Breast epithelium (tissue), 4 donors: ENCODE measurements at regions not wholly inside any gene's neighbourhood (a gene's known extent, or its start where the extent isn't known, plus 50 kb on each side); places are given as distances from the start of the nearest gene placed in this dataset.
A peak's percentile ranks its signal among the peaks of the same experiment; 100 is the strongest.

Experiments used
- DNase-seq, 2 donors: peaks; one replicate each; pipeline ENCODE4 v3.0.0-alpha.2; 2019; ENCODE audit warnings: low spot score in 2 of 2
- H3K27ac ChIP-seq, 2 donors: fragments of 200-600 bp; sonication (generic) in 1 of 2; one replicate each; pipeline ENCODE4 v1.5.1; 2016 to 2019; ENCODE audit warnings: mild to moderate bottlenecking in 1 of 2
- H3K27me3 ChIP-seq, 2 donors: fragments of 200-600 bp; sonication (generic) in 1 of 2; one replicate each; pipeline versions ENCODE4 v1.5.1 to v1.6.0; 2017 to 2019; ENCODE audit warnings: control low read depth in 1 of 2, mild to moderate bottlenecking in 1 of 2
- H3K36me3 ChIP-seq: fragments of 200-600 bp; one replicate; pipeline ENCODE4 v1.5.1; 2019
- H3K4me1 ChIP-seq, 2 donors: fragments of 200-600 bp; sonication (generic); one replicate each; pipeline ENCODE4 v1.5.1; 2016 to 2019; ENCODE audit warnings: control low read depth in 1 of 2
- H3K4me3 ChIP-seq, 3 donors: fragments of 200-600 bp; sonication (generic); 1 replicate in 2 of 3; 2 replicates in 1 of 3; pipeline ENCODE4 v1.5.1; 2016 to 2019; ENCODE audit warnings: mild to moderate bottlenecking in 3 of 3, moderate library complexity in 2 of 3
- H3K9me3 ChIP-seq, 2 donors: fragments of 200-600 bp; sonication (generic) in 1 of 2; one replicate each; pipeline ENCODE4 v1.5.1; 2016 to 2019; ENCODE audit warnings: control low read depth in 1 of 2
- CTCF ChIP-seq, 3 donors: fragments of 450-650 bp; IDR thresholded peaks; one replicate each; pipeline ENCODE4 v1.5.1; 2016 to 2017; ENCODE audit warnings: antibody characterized with exemption in 3 of 3, mild to moderate bottlenecking in 3 of 3, moderate library complexity in 3 of 3
- POLR2A ChIP-seq: fragments of 450-650 bp; IDR thresholded peaks from one replicate; pipeline ENCODE4 v1.6.1; 2016; ENCODE audit warnings: antibody characterized with exemption, mild to moderate bottlenecking, moderate library complexity
- POLR2AphosphoS5 ChIP-seq, 3 donors: sonication (generic); formaldehyde crosslinking; IDR thresholded peaks; one replicate each; pipeline ENCODE4 v1.6.1; 2017; ENCODE audit warnings: antibody characterized with exemption in 3 of 3
- intact Hi-C: fragments of 100-400 bp; cut with DNase I; formaldehyde crosslinking; loops from one replicate; pipeline ENCODE4 v1.15.1; 2023; ENCODE audit warnings: low total_unique reads

GRCh38 chr18:44464398-44465180 lies 216.1 kb upstream of the SETBP1 start:
- Histone ChIP-seq H3K9me3 (no peaks in the 10 kb centered on the region), H3K4me1 (no peaks in the 10 kb centered on the region), H3K4me3 (no peak overlapping the region), H3K36me3 (no peaks in the 10 kb centered on the region), H3K27me3 (no peaks in the 10 kb centered on the region), H3K27ac (no peak overlapping the region)
- intact Hi-C loops, result no loop called here
- TF ChIP-seq POLR2A, result no peak
- TF ChIP-seq POLR2AphosphoS5 (IDR thresholded peaks at IDR 0.05), result peak in 1 of 3 donors; percentile 42
- DNase-seq, result no peak

GRCh38 chr18:44465381-44465841 lies 215.3 kb upstream of the SETBP1 start:
- H3K4me1 ChIP-seq, result no peaks in the 10 kb centered on the region
- intact Hi-C loops, result no loop called here
- no peaks in the 10 kb centered on the region for H3K27me3 ChIP-seq
- no peak for TF ChIP-seq POLR2A
- no peak for TF ChIP-seq POLR2AphosphoS5 (IDR thresholded peaks at IDR 0.05)
- no peak for TF ChIP-seq CTCF (IDR thresholded peaks at IDR 0.05)
- no peak for DNase-seq
- H3K36me3 ChIP-seq, result no peaks in the 10 kb centered on the region
- H3K9me3 ChIP-seq, result no peaks in the 10 kb centered on the region
- no peak overlapping the region for H3K27ac ChIP-seq
- no peak overlapping the region for H3K4me3 ChIP-seq

- H3K4me3 ChIP-seq, result no peak overlapping the region
- H3K27ac ChIP-seq, result no peak overlapping the region
- no peaks in the 10 kb centered on the region for H3K4me1 ChIP-seq
- TF ChIP-seq CTCF (IDR thresholded peaks at IDR 0.05) (no peak), POLR2A (no peak), POLR2AphosphoS5 (IDR thresholded peaks at IDR 0.05) (no peak)
- no peaks in the 10 kb centered on the region for H3K9me3 ChIP-seq
- no peak for DNase-seq
- intact Hi-C loops, result no loop called here
- no peaks in the 10 kb centered on the region for H3K36me3 ChIP-seq
- H3K27me3 ChIP-seq, result no peaks in the 10 kb centered on the region
These were observed 213.7 kb upstream of the SETBP1 start for GRCh38 chr18:44466997-44467396.

DNA sequence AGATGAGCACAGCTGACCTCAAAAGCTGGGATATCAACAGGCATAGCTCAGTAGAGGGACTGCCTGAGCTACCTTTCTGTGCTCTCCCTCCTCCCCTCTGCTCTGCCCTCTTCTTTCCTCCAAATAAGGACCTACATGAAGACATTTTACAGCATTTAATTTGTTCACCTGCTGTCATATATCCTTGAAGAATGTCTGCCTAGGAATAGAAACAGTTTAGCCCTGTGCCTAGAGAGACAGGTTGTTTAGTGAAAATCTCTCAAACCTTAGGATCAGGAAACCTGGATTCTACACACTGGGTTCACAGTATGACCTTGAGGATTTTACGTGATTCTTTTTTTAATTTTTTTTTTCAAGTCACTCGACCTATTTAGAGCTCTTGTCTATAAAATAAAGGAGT lies 213.0 kb upstream of the SETBP1 start:
- Histone ChIP-seq H3K9me3 (no peaks in the 10 kb centered on the region), H3K4me1 (no peaks in the 10 kb centered on the region), H3K36me3 (no peaks in the 10 kb centered on the region), H3K27me3 (no peaks in the 10 kb centered on the region), H3K27ac (no peak overlapping the region), H3K4me3 (no peak overlapping the region)
- no peak for TF ChIP-seq POLR2A
- no peak for DNase-seq
- intact Hi-C loops, result no loop called here

DNA sequence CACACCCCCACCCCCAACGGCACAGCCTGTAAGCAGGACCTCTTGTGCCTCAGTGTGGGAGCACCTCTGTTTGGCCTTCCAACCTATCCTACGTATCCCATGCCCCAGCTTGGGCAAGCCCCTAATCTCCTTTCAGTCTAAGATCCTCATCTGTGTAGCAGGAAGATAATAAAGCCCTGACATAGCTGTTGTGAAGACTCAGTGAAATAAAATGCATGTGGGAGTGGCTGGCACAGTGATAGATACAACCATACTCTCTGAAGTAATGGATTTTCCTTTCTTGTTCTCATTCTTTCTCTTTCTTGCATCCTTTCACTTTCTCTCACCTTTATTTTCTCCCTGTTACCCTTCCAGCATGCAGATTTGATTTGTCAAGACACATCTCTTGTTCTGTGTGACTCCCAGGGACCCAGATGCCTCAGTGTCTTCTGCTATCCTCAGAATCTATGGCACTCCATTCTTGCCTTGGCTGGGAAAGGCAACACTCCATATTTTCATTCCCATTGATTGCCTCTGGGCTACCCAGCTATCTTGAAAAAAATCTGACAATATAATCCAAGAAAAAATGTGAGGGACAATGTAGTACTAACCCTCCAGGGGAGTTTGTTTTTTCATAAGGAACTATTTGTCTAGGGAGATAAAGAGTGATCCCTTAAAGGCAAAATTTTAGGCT lies 207.2 kb upstream of the SETBP1 start:
- Histone ChIP-seq H3K9me3 (peaks cover 2% of the 10 kb centered on the region in 2 donors), H3K4me3 (no peak overlapping the region), H3K4me1 (no peaks in the 10 kb centered on the region), H3K36me3 (no peaks in the 10 kb centered on the region), H3K27ac (no peak overlapping the region), H3K27me3 (no peaks in the 10 kb centered on the region)
- no peak for DNase-seq
- intact Hi-C loops, result no loop called here
- no peak for TF ChIP-seq CTCF (IDR thresholded peaks at IDR 0.05)
- no peak for TF ChIP-seq POLR2AphosphoS5 (IDR thresholded peaks at IDR 0.05)
- no peak for TF ChIP-seq POLR2A

- Histone ChIP-seq H3K27ac (no peak overlapping the region), H3K4me1 (no peaks in the 10 kb centered on the region), H3K27me3 (no peaks in the 10 kb centered on the region), H3K9me3 (peaks cover 7% of the 10 kb centered on the region in 2 donors), H3K4me3 (no peak overlapping the region), H3K36me3 (no peaks in the 10 kb centered on the region)
- TF ChIP-seq CTCF (IDR thresholded peaks at IDR 0.05) (no peak), POLR2AphosphoS5 (IDR thresholded peaks at IDR 0.05) (no peak), POLR2A (no peak)
- no peak for DNase-seq
- intact Hi-C loops, result no loop called here
These were observed 206.6 kb upstream of the SETBP1 start for GRCh38 chr18:44474067-44474411.
